Activated CD4-positive, alpha-beta T cell treated with anti-CD3 and anti-CD28 coated beads for 36 hours (primary cell): ENCODE measurements at regions not wholly inside any gene's neighbourhood (a gene's known extent, or its start where the extent isn't known, plus 50 kb on each side); places are given as distances from the start of the nearest gene placed in this dataset.
A peak's percentile ranks its signal among the peaks of the same experiment; 100 is the strongest.
"Not testable (repeated sequence)": the region's sequence is repeated elsewhere in the genome, so short reads cannot be mapped to it uniquely, and the experiment has no call there.

ENCODE experiments used
- ATAC-seq: fragments of 200-7000 bp; cut with Tn5 transposase; one replicate; pipeline ENCODE4 v1.10.0; 2021; ENCODE audit warnings: mild to moderate bottlenecking, moderate library complexity
- CTCF ChIA-PET: fragments of 350-600 bp; sonication (Branson Sonifier 250); formaldehyde crosslinking; loops from one replicate; lab custom pipeline; 2021; ENCODE audit warnings: antibody characterized with exemption; lab: Charles Lee
- POLR2A ChIA-PET: fragments of 350-600 bp; sonication (Branson Sonifier 250); formaldehyde crosslinking; loops from one replicate; lab custom pipeline; 2021; ENCODE audit warnings: antibody characterized with exemption, inconsistent platforms; lab: Charles Lee
- DNase-seq: peaks from one replicate; pipeline ENCODE4 v3.0.0-alpha.2; 2020
- H3K27ac Mint-ChIP-seq: one replicate; pipeline ENCODE4 v1.8.0; 2021; ENCODE audit warnings: mixed read lengths
- H3K27me3 Mint-ChIP-seq: one replicate; pipeline ENCODE4 v1.8.0; 2021; ENCODE audit warnings: mixed read lengths
- H3K36me3 Mint-ChIP-seq: one replicate; pipeline ENCODE4 v1.8.0; 2021; ENCODE audit warnings: low read depth, mixed read lengths
- H3K4me1 Mint-ChIP-seq: one replicate; pipeline ENCODE4 v1.8.0; 2021; ENCODE audit warnings: mixed read lengths
- H3K4me3 Mint-ChIP-seq: one replicate; pipeline ENCODE4 v1.8.0; 2021; ENCODE audit warnings: mild to moderate bottlenecking, moderate library complexity, mixed read lengths
- H3K9me3 Mint-ChIP-seq: one replicate; pipeline ENCODE4 v1.8.0; 2021; ENCODE audit warnings: low read depth, mixed read lengths
- intact Hi-C, 2 experiments: fragments of 100-400 bp; cut with DNase I in 1 of 2; cut with micrococcal nuclease in 1 of 2; formaldehyde crosslinking; loops; one replicate each; pipeline versions ENCODE4 v1.14.2 to v1.15.1; 2022 to 2024; cut with DNase I, micrococcal nuclease

- no peaks in the 10 kb centered on the region for H3K9me3 Mint-ChIP-seq
- CTCF ChIA-PET: no interaction called here
- H3K27ac Mint-ChIP-seq: no peak overlapping the region
- no peak for DNase-seq
- no peak overlapping the region for H3K4me3 Mint-ChIP-seq
- intact Hi-C loops: no loop called here
- H3K36me3 Mint-ChIP-seq: no peaks in the 10 kb centered on the region
- H3K27me3 Mint-ChIP-seq: no peaks in the 10 kb centered on the region
- peak; percentile 19 for ATAC-seq
- no peaks in the 10 kb centered on the region for H3K4me1 Mint-ChIP-seq
- POLR2A ChIA-PET: no interaction called here
Measured at GRCh38 chr3:95721938-95722337, 1092.5 kb upstream of the EPHA6 start.

GRCh38 chr3:95725770-95726169, 1088.6 kb upstream of the EPHA6 start:
- ChIA-PET POLR2A (no interaction called here), CTCF (no interaction called here)
- no peak for DNase-seq
- no peaks in the 10 kb centered on the region for H3K27me3 Mint-ChIP-seq
- ATAC-seq: no peak
- no peak overlapping the region for H3K4me3 Mint-ChIP-seq
- peaks cover 2% of the 10 kb centered on the region for H3K9me3 Mint-ChIP-seq
- no peaks in the 10 kb centered on the region for H3K36me3 Mint-ChIP-seq
- intact Hi-C loops: no loop called here
- no peak overlapping the region for H3K27ac Mint-ChIP-seq
- H3K4me1 Mint-ChIP-seq: no peaks in the 10 kb centered on the region

GRCh38 chr3:95731753-95732152, 1082.6 kb upstream of the EPHA6 start:
- ChIA-PET CTCF (no interaction called here), POLR2A (no interaction called here)
- intact Hi-C loops: no loop called here
- Mint-ChIP-seq H3K27ac (no peak overlapping the region), H3K4me3 (no peak overlapping the region), H3K36me3 (no peaks in the 10 kb centered on the region), H3K27me3 (no peaks in the 10 kb centered on the region), H3K4me1 (no peaks in the 10 kb centered on the region), H3K9me3 (peaks cover 2% of the 10 kb centered on the region)
- ATAC-seq: no peak
- no peak for DNase-seq

GRCh38 chr3:95733336-95733735, 1081.1 kb upstream of the EPHA6 start:
- POLR2A ChIA-PET: no interaction called here
- Mint-ChIP-seq H3K27ac (no peak overlapping the region), H3K36me3 (no peaks in the 10 kb centered on the region), H3K27me3 (no peaks in the 10 kb centered on the region), H3K4me1 (no peaks in the 10 kb centered on the region), H3K4me3 (no peak overlapping the region), H3K9me3 (peaks cover 2% of the 10 kb centered on the region)
- DNase-seq (no peak), ATAC-seq (no peak)
- CTCF ChIA-PET: no interaction called here
- intact Hi-C loops: no loop called here

- Mint-ChIP-seq H3K9me3 (no peaks in the 10 kb centered on the region), H3K27ac (no peak overlapping the region), H3K36me3 (no peaks in the 10 kb centered on the region), H3K4me1 (no peaks in the 10 kb centered on the region), H3K27me3 (no peaks in the 10 kb centered on the region), H3K4me3 (no peak overlapping the region)
- POLR2A ChIA-PET: no interaction called here
- DNase-seq: no peak
- ATAC-seq: no peak
- intact Hi-C loops: no loop called here
- CTCF ChIA-PET: interaction anchor here (0.6 kb wide), 1 partner anchor 12 kb away, joined by 3 read pairs; no protein-coding TSS in a partner anchor
Measured at GRCh38 chr3:95738045-95738444, 1076.3 kb upstream of the EPHA6 start.

GRCh38 chr3:95744896-95745295, 1069.5 kb upstream of the EPHA6 start:
- H3K4me3 Mint-ChIP-seq, ATAC-seq, H3K4me1 Mint-ChIP-seq, intact Hi-C loops, CTCF ChIA-PET, H3K9me3 Mint-ChIP-seq, DNase-seq, H3K27ac Mint-ChIP-seq, POLR2A ChIA-PET, H3K36me3 Mint-ChIP-seq, H3K27me3 Mint-ChIP-seq: not testable (repeated sequence)

GRCh38 chr3:95750097-95750496, 1064.3 kb upstream of the EPHA6 start:
- Mint-ChIP-seq H3K27ac (no peak overlapping the region), H3K36me3 (no peaks in the 10 kb centered on the region), H3K4me1 (no peaks in the 10 kb centered on the region), H3K27me3 (no peaks in the 10 kb centered on the region), H3K4me3 (no peak overlapping the region), H3K9me3 (no peaks in the 10 kb centered on the region)
- CTCF ChIA-PET: no interaction called here
- no peak for DNase-seq
- ATAC-seq: no peak
- intact Hi-C loops: no loop called here
- POLR2A ChIA-PET: no interaction called here

GRCh38 chr3:95751509-95751908, 1062.9 kb upstream of the EPHA6 start:
- no peaks in the 10 kb centered on the region for H3K36me3 Mint-ChIP-seq
- no peaks in the 10 kb centered on the region for H3K4me1 Mint-ChIP-seq
- H3K9me3 Mint-ChIP-seq: no peaks in the 10 kb centered on the region
- no peak overlapping the region for H3K27ac Mint-ChIP-seq
- DNase-seq (no peak), ATAC-seq (no peak)
- H3K27me3 Mint-ChIP-seq: no peaks in the 10 kb centered on the region
- ChIA-PET POLR2A (no interaction called here), CTCF (no interaction called here)
- intact Hi-C loops: no loop called here
- H3K4me3 Mint-ChIP-seq: no peak overlapping the region

GRCh38 chr3:95752199-95752598, 1062.2 kb upstream of the EPHA6 start:
- Mint-ChIP-seq H3K4me1 (no peaks in the 10 kb centered on the region), H3K4me3 (no peak overlapping the region), H3K9me3 (no peaks in the 10 kb centered on the region), H3K27me3 (no peaks in the 10 kb centered on the region), H3K27ac (no peak overlapping the region), H3K36me3 (no peaks in the 10 kb centered on the region)
- CTCF ChIA-PET: no interaction called here
- intact Hi-C loops: no loop called here
- DNase-seq (no peak), ATAC-seq (no peak)
- POLR2A ChIA-PET: no interaction called here

- H3K27me3 Mint-ChIP-seq: no peaks in the 10 kb centered on the region
- CTCF ChIA-PET: no interaction called here
- DNase-seq: no peak
- intact Hi-C loops: no loop called here
- no peak overlapping the region for H3K27ac Mint-ChIP-seq
- H3K9me3 Mint-ChIP-seq: peaks cover 3% of the 10 kb centered on the region
- no peaks in the 10 kb centered on the region for H3K36me3 Mint-ChIP-seq
- POLR2A ChIA-PET: no interaction called here
- no peaks in the 10 kb centered on the region for H3K4me1 Mint-ChIP-seq
- no peak overlapping the region for H3K4me3 Mint-ChIP-seq
- no peak for ATAC-seq
Measured at GRCh38 chr3:95758707-95759106, 1055.7 kb upstream of the EPHA6 start.

- ChIA-PET CTCF (no interaction called here), POLR2A (no interaction called here)
- ATAC-seq (no peak), DNase-seq (no peak)
- no peaks in the 10 kb centered on the region for H3K4me1 Mint-ChIP-seq
- H3K27ac Mint-ChIP-seq: no peak overlapping the region
- H3K9me3 Mint-ChIP-seq: peaks cover 3% of the 10 kb centered on the region
- H3K27me3 Mint-ChIP-seq: no peaks in the 10 kb centered on the region
- H3K36me3 Mint-ChIP-seq: no peaks in the 10 kb centered on the region
- intact Hi-C loops: no loop called here
- no peak overlapping the region for H3K4me3 Mint-ChIP-seq
Measured at GRCh38 chr3:95759614-95760301, 1054.6 kb upstream of the EPHA6 start.

GRCh38 chr3:95775486-95776094, 1038.8 kb upstream of the EPHA6 start:
- Mint-ChIP-seq H3K4me1 (no peaks in the 10 kb centered on the region), H3K4me3 (no peak overlapping the region), H3K27ac (no peak overlapping the region), H3K27me3 (no peaks in the 10 kb centered on the region), H3K36me3 (no peaks in the 10 kb centered on the region), H3K9me3 (peaks cover 23% of the 10 kb centered on the region)
- ChIA-PET POLR2A (no interaction called here), CTCF (no interaction called here)
- no peak for DNase-seq
- ATAC-seq: no peak
- intact Hi-C loops: no loop called here
